ENCODE measurements at regions not wholly inside any gene's neighbourhood (a gene's known extent, or its start where the extent isn't known, plus 50 kb on each side); places are given as distances from the start of the nearest gene placed in this dataset.

GRCh38 chr13:107223867-107224266 is 655.9 kb upstream of the ARGLU1 start:
- TF ChIP-seq CTCF (conservative IDR thresholded peaks at IDR 0.05; ENCODE audit: low read depth, low read length) (no peak), EZH2 (IDR thresholded peaks at IDR 0.05; ENCODE audit: borderline replicate concordance, low read depth, low read length, poor library complexity, severe bottlenecking) (no peak)

Data from A673 (cell line).